GM12865 (cell line): ENCODE measurements at regions not wholly inside any gene's neighbourhood (a gene's known extent, or its start where the extent isn't known, plus 50 kb on each side); places are given as distances from the start of the nearest gene placed in this dataset.

Source experiments
- DNase-seq: peaks from one replicate; pipeline ENCODE4 v3.0.0; 2010; ENCODE audit warnings: low read depth
- H3K4me3 ChIP-seq: 2 replicates; pipeline ENCODE4 v1.5.1; 2011; ENCODE audit warnings: mild to moderate bottlenecking, low read depth, low read length, control low read depth
- TF ChIP-seq, protein P1 (sequence below): IDR thresholded peaks from 2 replicates; pipeline ENCODE4 v1.5.1; 2011; ENCODE audit warnings: low read length, control low read depth, low read depth, inconsistent platforms; ENCODE audit not compliant: insufficient read depth; ENCODE audit errors: missing control alignments

DNA sequence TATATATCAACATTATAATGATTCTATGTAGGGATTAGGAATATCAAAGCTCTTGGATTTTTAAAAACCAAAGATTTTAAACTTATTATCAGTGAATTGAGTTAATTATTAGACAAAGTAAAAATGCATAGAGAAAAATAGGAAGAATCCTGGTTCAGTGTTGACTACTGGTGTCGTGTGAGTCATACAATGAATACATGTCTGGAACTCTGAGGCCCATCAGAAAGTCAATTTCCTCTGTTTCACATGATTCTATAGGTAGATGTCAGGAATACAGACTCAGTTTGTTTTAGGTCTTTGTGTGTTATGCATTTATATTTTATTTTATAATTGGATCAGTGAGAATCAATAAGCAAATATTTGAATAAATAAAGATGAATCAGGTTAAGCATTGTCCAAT lies 84.5 kb upstream of the RTL1 start:
- no peak overlapping the region for H3K4me3 ChIP-seq
- TF ChIP-seq, protein P1, sequence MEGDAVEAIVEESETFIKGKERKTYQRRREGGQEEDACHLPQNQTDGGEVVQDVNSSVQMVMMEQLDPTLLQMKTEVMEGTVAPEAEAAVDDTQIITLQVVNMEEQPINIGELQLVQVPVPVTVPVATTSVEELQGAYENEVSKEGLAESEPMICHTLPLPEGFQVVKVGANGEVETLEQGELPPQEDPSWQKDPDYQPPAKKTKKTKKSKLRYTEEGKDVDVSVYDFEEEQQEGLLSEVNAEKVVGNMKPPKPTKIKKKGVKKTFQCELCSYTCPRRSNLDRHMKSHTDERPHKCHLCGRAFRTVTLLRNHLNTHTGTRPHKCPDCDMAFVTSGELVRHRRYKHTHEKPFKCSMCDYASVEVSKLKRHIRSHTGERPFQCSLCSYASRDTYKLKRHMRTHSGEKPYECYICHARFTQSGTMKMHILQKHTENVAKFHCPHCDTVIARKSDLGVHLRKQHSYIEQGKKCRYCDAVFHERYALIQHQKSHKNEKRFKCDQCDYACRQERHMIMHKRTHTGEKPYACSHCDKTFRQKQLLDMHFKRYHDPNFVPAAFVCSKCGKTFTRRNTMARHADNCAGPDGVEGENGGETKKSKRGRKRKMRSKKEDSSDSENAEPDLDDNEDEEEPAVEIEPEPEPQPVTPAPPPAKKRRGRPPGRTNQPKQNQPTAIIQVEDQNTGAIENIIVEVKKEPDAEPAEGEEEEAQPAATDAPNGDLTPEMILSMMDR: no peak
- no peak for DNase-seq

DNA sequence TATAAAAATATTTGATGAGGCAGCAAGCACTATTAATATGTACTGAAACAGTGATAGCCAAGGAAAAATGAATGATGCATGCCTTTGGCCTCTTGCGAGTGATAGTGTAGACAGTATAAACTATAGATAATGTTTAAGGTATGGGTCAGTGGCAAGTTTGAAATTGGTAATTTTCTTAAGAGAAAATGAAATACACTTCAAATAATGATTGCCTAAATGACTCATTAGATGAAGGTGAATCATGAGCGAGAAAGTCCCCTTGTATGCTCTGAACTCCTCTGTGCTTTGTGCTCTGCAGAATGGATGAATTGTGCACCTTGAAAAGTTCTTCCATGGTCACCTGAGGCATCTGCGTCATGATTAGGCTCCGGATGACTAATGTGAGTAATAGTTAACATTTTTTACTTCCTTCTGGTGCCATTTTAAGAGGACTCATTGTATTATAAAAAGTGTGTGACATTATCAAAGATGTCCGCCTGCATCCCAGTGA lies 84.9 kb upstream of the RTL1 start:
- DNase-seq: no peak

DNA sequence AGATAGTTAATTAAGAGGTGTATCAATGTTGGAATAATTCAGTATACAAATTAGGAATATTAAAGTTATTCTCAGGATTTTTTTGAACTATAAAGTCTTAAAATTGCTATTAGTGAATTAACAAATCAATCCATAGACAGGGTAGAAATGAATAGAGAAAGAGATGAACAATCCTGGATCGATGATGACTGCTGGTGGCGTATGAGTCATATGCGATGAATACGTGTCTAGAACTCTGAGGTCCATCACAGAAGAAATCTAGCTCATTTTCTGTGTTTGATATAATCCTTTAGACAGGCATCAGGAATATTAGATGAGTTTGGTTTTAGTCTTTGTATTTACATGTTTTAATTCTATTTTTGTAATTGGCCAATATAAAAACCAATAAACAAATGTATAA lies 85.4 kb upstream of the RTL1 start:
- no peak for DNase-seq
- TF ChIP-seq, protein P1: no peak
- no peak overlapping the region for H3K4me3 ChIP-seq

More for the DNA sequence above, 84.9 kb upstream of the RTL1 start:
- TF ChIP-seq, protein P1: no peak
- H3K4me3 ChIP-seq: no peak overlapping the region

DNA sequence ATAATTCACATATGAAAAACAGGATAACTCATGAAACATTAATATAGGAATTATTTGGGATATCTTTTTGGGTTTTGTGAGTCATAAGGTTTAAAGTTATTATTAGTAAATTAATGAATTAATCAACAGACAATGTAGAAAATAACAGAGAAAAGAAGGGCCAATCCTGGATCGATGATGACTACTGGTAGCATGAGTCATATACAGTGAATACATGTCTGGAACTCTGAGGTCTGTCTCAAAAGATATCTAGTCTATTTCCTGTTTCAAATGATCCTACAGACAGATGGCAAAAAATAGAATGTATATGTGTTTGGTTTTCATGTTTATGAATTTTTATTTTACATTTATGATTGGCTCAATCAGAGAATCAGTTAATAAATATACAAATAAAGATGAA lies 86.4 kb upstream of the RTL1 start:
- DNase-seq: no peak
- H3K4me3 ChIP-seq: no peak overlapping the region
- TF ChIP-seq, protein P1: no peak

DNA sequence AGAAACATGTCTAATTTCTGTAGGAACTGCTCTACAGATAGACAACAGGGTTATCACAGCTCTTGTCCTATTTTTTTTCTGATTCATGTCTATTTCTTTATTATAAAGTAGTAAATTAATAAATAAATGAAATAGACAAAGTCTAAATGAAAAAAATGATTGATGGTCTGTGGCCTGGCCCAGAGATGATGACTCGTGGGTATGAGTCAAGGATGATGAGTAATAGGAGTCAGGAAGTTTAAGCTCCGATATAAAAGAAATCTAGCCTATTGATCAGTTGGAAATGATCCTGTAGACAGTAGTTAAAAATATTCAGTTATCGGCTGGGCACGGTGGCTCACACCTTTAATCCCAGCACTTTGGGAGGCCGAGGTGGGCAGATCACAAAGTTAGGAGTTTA lies 90.6 kb upstream of the RTL1 start:
- DNase-seq: no peak
- no peak overlapping the region for H3K4me3 ChIP-seq
- TF ChIP-seq, protein P1: no peak

DNA sequence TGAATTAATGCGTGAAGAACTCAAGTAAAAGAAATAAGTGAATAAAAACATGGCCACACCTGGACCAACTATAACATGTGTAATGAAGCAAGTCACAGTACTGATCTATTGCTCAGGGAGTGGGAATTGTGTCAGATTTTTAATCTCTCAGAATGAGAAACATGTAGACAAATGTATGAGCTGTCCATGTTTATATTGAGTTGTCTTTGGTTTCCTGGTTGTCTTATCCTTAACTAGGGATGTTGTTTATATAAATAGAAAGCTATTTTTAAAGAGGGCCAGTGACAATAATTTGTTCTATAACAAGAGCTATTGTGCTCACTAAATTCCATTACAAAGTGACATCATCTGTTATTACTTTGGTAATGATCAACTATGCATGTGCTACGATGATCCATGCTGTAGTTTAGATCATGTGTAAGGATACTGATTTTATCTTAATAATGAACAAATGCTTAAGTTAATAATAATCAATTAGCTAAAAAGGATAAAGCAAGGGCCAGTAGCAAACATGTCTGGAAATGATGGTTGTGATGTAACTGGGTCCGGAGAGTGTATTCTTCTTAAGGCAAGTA lies 91.3 kb upstream of the RTL1 start:
- no peak for DNase-seq
- TF ChIP-seq, protein P1: no peak
- no peak overlapping the region for H3K4me3 ChIP-seq

DNA sequence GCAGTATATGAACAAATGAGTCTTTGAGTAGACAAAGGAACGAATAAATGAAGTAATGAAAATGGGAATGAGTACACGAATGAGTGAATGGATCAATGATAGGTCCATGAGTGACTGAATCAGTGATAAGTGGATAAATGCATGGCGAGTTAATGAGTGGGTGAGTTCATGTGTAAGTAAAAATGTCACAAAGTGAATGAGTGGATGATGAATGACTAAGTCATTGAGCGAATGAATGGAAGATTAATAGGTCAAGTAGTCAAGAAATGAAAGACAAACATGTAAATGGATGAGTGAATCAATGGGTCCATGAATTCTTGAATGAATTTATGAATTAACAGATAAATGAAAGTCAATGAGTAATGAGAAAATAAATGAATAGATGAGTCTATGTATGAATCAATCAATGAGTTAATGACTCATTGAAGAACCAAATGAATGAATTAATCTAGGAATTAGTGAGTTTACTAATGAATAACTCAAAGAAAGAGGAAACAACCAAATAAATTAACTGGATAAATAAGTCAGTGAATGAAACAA lies 97.3 kb upstream of the RTL1 start:
- H3K4me3 ChIP-seq: no peak overlapping the region
- no peak for DNase-seq
- TF ChIP-seq, protein P1: no peak
